HFFc6 (cell line): ENCODE measurements at regions not wholly inside any gene's neighbourhood (a gene's known extent, or its start where the extent isn't known, plus 50 kb on each side); places are given as distances from the start of the nearest gene placed in this dataset.

Experiments
- DNase-seq: peaks from one replicate; pipeline ENCODE4 v3.0.0-alpha.2; 2018
- H3K27ac Mint-ChIP-seq: 2 replicates; pipeline ENCODE4 v1.8.0; 2020; ENCODE audit warnings: mild to moderate bottlenecking, mixed read lengths
- H3K27me3 Mint-ChIP-seq: 2 replicates; pipeline ENCODE4 v1.8.0; 2021; ENCODE audit warnings: mild to moderate bottlenecking, moderate library complexity, mixed read lengths; ENCODE audit not compliant: insufficient read depth
- H3K36me3 Mint-ChIP-seq: 2 replicates; pipeline ENCODE4 v1.8.0; 2021; ENCODE audit warnings: low read depth, mixed read lengths
- H3K4me1 Mint-ChIP-seq: 2 replicates; pipeline ENCODE4 v1.8.0; 2020; ENCODE audit warnings: low read depth, mixed read lengths
- H3K4me3 Mint-ChIP-seq: 2 replicates; pipeline ENCODE4 v1.8.0; 2020; ENCODE audit warnings: mild to moderate bottlenecking, moderate library complexity, mixed read lengths
- H3K9me3 Mint-ChIP-seq: 2 replicates; pipeline ENCODE4 v1.8.0; 2020; ENCODE audit warnings: mild to moderate bottlenecking, mixed read lengths
- CTCF ChIP-seq: fragments of 200-600 bp; sonication (generic); IDR thresholded peaks from 2 replicates; pipeline ENCODE4 v1.5.0; 2021; ENCODE audit warnings: antibody characterized with exemption, mild to moderate bottlenecking

- no peak overlapping the region for H3K4me3 Mint-ChIP-seq
- H3K36me3 Mint-ChIP-seq = no peaks in the 10 kb centered on the region
- H3K9me3 Mint-ChIP-seq = no peaks in the 10 kb centered on the region
- peaks cover 16% of the 10 kb centered on the region for H3K4me1 Mint-ChIP-seq
- DNase-seq = no peak
- H3K27me3 Mint-ChIP-seq = no peaks in the 10 kb centered on the region
- no peak overlapping the region for H3K27ac Mint-ChIP-seq
- TF ChIP-seq CTCF = no peak
Measured at GRCh38 chr12:16458521-16459078, 111.2 kb downstream of the MGST1 start.

- Mint-ChIP-seq H3K27me3 (no peaks in the 10 kb centered on the region; the same call in 1 of the 2 replicates), H3K4me1 (no peaks in the 10 kb centered on the region), H3K9me3 (no peaks in the 10 kb centered on the region), H3K27ac (no peak overlapping the region), H3K4me3 (no peak overlapping the region), H3K36me3 (no peaks in the 10 kb centered on the region)
- TF ChIP-seq CTCF = no peak
- no peak for DNase-seq
Measured at GRCh38 chr12:16467272-16467671, 119.8 kb downstream of the MGST1 start.

GRCh38 chr12:16472631-16473030 is 125.2 kb downstream of the MGST1 start:
- Mint-ChIP-seq H3K9me3 (no peaks in the 10 kb centered on the region), H3K36me3 (no peaks in the 10 kb centered on the region), H3K27me3 (no peaks in the 10 kb centered on the region; the same call in 1 of the 2 replicates), H3K4me3 (no peak overlapping the region), H3K4me1 (no peaks in the 10 kb centered on the region), H3K27ac (no peak overlapping the region)
- DNase-seq = no peak
- no peak for TF ChIP-seq CTCF

GRCh38 chr12:16473610-16474326 is 126.3 kb downstream of the MGST1 start:
- no peaks in the 10 kb centered on the region; the same call in 1 of the 2 replicates for H3K27me3 Mint-ChIP-seq
- no peak overlapping the region for H3K27ac Mint-ChIP-seq
- no peak overlapping the region for H3K4me3 Mint-ChIP-seq
- DNase-seq = peak; percentile 39
- H3K9me3 Mint-ChIP-seq = no peaks in the 10 kb centered on the region
- no peaks in the 10 kb centered on the region for H3K4me1 Mint-ChIP-seq
- no peak for TF ChIP-seq CTCF
- H3K36me3 Mint-ChIP-seq = no peaks in the 10 kb centered on the region

GRCh38 chr12:16474801-16475200 is 127.4 kb downstream of the MGST1 start:
- H3K4me1 Mint-ChIP-seq = no peaks in the 10 kb centered on the region
- no peaks in the 10 kb centered on the region for H3K27me3 Mint-ChIP-seq
- no peak for TF ChIP-seq CTCF
- H3K9me3 Mint-ChIP-seq = no peaks in the 10 kb centered on the region
- no peaks in the 10 kb centered on the region for H3K36me3 Mint-ChIP-seq
- DNase-seq = no peak
- no peak overlapping the region for H3K27ac Mint-ChIP-seq
- no peak overlapping the region for H3K4me3 Mint-ChIP-seq
